ENCODE measurements at regions not wholly inside any gene's neighbourhood (a gene's known extent, or its start where the extent isn't known, plus 50 kb on each side); places are given as distances from the start of the nearest gene placed in this dataset.

GRCh38 chr2:58291726-58292438 lies 50.8 kb upstream of the FANCL start:
- DNase-seq (ENCODE audit: low read depth) = no peak
